Activated CD4-positive, alpha-beta T cell treated with anti-CD3 and anti-CD28 coated beads for 36 hours (primary cell): ENCODE measurements at regions not wholly inside any gene's neighbourhood (a gene's known extent, or its start where the extent isn't known, plus 50 kb on each side); places are given as distances from the start of the nearest gene placed in this dataset.

Experiments used
- ATAC-seq: fragments of 200-7000 bp; cut with Tn5 transposase; one replicate; pipeline ENCODE4 v1.10.0; 2021; ENCODE audit warnings: mild to moderate bottlenecking, moderate library complexity
- CTCF ChIA-PET: fragments of 350-600 bp; sonication (Branson Sonifier 250); formaldehyde crosslinking; loops from one replicate; lab custom pipeline; 2021; ENCODE audit warnings: antibody characterized with exemption; lab: Charles Lee
- POLR2A ChIA-PET: fragments of 350-600 bp; sonication (Branson Sonifier 250); formaldehyde crosslinking; loops from one replicate; lab custom pipeline; 2021; ENCODE audit warnings: antibody characterized with exemption, inconsistent platforms; lab: Charles Lee
- DNase-seq: peaks from one replicate; pipeline ENCODE4 v3.0.0-alpha.2; 2020
- H3K27ac Mint-ChIP-seq: one replicate; pipeline ENCODE4 v1.8.0; 2021; ENCODE audit warnings: mixed read lengths
- H3K27me3 Mint-ChIP-seq: one replicate; pipeline ENCODE4 v1.8.0; 2021; ENCODE audit warnings: mixed read lengths
- H3K36me3 Mint-ChIP-seq: one replicate; pipeline ENCODE4 v1.8.0; 2021; ENCODE audit warnings: low read depth, mixed read lengths
- H3K4me1 Mint-ChIP-seq: one replicate; pipeline ENCODE4 v1.8.0; 2021; ENCODE audit warnings: mixed read lengths
- H3K4me3 Mint-ChIP-seq: one replicate; pipeline ENCODE4 v1.8.0; 2021; ENCODE audit warnings: mild to moderate bottlenecking, moderate library complexity, mixed read lengths
- H3K9me3 Mint-ChIP-seq: one replicate; pipeline ENCODE4 v1.8.0; 2021; ENCODE audit warnings: low read depth, mixed read lengths
- intact Hi-C, 2 experiments: fragments of 100-400 bp; cut with DNase I in 1 of 2; cut with micrococcal nuclease in 1 of 2; formaldehyde crosslinking; loops; one replicate each; pipeline versions ENCODE4 v1.14.2 to v1.15.1; 2022 to 2024; cut with DNase I, micrococcal nuclease

DNA sequence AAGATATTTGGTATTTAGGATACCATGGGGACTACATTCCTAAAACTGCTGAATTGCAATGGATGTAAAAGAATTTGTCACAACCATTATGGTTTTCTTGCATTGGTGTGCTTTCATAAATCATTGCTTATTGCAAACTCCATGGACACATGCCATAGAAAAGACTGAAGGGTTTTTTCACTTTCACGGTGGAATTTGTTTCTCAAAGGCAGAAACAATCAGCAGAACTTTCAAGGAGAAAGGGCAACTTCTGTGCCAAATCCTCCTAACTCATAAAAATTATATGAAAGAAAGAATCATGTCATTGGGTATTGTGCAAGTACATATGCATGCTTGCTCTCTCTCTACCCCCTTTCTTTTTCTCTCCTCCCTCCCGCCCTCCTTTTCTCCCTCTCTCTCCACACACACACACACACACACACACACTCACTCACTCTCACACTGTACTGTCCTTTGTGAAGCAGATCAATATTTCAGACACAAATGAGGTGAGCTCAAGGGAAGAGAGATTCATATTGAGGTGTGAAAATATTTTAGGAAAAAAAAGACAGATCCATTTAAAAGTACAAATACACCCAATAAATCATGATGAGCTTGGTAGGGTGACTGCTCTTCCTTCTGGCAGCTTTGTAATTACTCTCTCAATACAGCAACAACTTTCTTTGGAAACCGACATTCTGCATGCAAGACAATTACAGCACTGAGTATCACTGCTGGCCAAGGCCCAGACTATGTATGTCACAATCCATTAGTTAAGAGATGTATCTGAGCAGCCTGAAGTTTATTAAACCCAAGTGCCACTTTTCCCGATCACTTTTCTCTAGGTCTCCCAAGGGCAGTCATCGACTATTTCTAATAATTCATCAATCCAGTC is 492.6 kb downstream of the TUSC7 start:
- DNase-seq: no peak
- intact Hi-C loops: no loop called here
- Mint-ChIP-seq H3K4me1 (no peaks in the 10 kb centered on the region), H3K27ac (no peak overlapping the region), H3K4me3 (no peak overlapping the region), H3K9me3 (peaks cover 9% of the 10 kb centered on the region), H3K36me3 (no peaks in the 10 kb centered on the region), H3K27me3 (no peaks in the 10 kb centered on the region)
- POLR2A ChIA-PET: no interaction called here
- ATAC-seq: no peak
- CTCF ChIA-PET: no interaction called here

DNA sequence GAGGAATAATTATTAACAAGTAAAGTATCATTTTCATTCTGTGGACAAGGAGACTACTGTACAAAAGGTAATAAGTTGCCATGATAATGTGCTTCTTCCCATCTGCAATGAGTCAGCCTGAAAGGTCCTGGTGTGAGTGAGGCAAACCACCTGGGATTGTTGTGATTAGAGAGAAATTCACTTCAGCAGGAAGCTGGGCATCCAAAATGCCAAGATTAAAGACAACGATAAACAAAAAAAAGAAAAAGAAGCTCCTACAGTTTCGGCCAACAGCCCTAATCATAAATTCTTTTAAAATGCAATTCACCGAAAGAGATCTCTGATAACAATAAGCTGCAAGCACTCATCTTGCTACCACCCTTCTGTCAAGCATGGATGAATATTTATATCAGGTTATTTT is 507.8 kb downstream of the TUSC7 start:
- Mint-ChIP-seq H3K27ac (no peak overlapping the region), H3K4me3 (no peak overlapping the region), H3K36me3 (no peaks in the 10 kb centered on the region), H3K27me3 (no peaks in the 10 kb centered on the region), H3K4me1 (no peaks in the 10 kb centered on the region), H3K9me3 (peaks cover 4% of the 10 kb centered on the region)
- ATAC-seq (no peak), DNase-seq (no peak)
- ChIA-PET CTCF (interaction anchor here (0.6 kb wide), 1 partner anchor 1387 kb away, joined by 3 read pairs; no protein-coding TSS in a partner anchor), POLR2A (no interaction called here)
- intact Hi-C loops: no loop called here

DNA sequence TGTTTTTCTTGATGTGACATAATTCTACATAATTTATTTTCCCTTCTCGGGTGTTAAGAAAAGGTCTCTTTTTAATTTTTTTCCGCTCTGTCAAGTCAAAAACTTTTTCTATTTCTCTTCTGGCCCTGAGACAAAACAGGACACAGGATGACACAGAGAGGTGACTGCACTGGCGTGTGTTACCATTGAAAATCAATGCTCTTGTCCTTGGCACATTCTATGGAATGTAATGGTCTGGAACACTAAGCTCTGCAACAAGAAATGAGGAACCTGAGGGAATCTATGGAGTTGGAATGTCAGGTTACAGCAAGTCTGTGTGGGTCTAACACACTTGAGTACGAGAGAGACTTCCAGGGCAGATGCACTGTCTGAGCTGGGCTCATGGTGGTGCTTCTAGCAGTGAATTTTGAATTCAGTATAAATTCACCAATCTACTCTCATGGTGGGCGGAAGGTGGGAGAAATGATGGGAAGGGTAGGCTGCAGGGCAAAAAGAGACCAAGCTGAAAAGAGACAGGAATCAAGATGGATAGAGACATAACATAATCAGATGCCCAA is 508.3 kb downstream of the TUSC7 start:
- DNase-seq (no peak), ATAC-seq (no peak)
- Mint-ChIP-seq H3K27ac (no peak overlapping the region), H3K36me3 (no peaks in the 10 kb centered on the region), H3K4me1 (no peaks in the 10 kb centered on the region), H3K4me3 (no peak overlapping the region), H3K9me3 (no peaks in the 10 kb centered on the region), H3K27me3 (no peaks in the 10 kb centered on the region)
- intact Hi-C loops: no loop called here
- ChIA-PET POLR2A (no interaction called here), CTCF (interaction anchor here (0.6 kb wide), 1 partner anchor 1386 kb away, joined by 3 read pairs; no protein-coding TSS in a partner anchor)

DNA sequence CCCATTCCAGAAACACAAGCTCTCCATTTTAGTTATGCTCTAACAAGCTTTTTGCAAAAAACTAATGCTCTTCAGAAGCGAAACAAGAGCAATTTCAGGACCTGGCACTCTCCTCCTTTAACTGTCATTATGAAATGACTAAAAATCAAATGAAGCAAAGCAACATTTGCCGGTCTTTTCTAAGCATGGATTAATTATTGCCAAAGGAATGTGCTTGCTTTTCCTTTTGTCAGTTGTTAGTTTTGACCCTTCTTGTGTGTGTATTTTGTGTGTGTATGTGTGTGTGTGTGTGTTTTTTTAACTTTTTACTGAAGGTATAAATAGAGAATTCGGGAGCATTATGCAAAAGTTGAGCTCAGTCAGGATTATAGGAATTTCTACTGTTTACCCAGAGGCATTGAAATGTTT is 509.1 kb downstream of the TUSC7 start:
- POLR2A ChIA-PET: interaction anchor here (0.6 kb wide), 1 partner anchor 1430 kb away, joined by 5 read pairs; no protein-coding TSS in a partner anchor
- Mint-ChIP-seq H3K27ac (no peak overlapping the region), H3K36me3 (no peaks in the 10 kb centered on the region)

DNA sequence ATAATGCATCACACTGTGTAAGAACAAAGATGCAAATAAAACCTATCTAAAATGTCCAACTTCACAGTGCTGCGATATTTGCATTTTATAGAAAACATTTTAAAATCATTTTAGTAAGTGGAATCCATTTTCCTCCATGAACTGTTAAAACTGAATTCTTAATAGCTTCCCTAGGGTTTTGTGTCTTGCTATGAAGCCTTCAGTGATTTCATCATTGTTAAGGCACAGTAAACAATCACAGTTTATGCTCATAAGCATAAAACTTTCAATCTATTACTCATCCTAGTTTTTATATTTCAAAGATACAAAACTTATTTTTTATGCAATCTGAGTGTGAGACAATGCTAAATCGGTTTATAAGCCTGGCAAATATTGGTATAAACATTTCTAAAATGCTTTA is 509.7 kb downstream of the TUSC7 start:
- CTCF ChIA-PET: no interaction called here
- DNase-seq (no peak), ATAC-seq (no peak)
- POLR2A ChIA-PET: interaction anchor here (0.6 kb wide), 1 partner anchor 1431 kb away, joined by 5 read pairs; no protein-coding TSS in a partner anchor
- Mint-ChIP-seq H3K36me3 (no peaks in the 10 kb centered on the region), H3K4me1 (no peaks in the 10 kb centered on the region), H3K4me3 (no peak overlapping the region), H3K27ac (no peak overlapping the region), H3K9me3 (no peaks in the 10 kb centered on the region), H3K27me3 (no peaks in the 10 kb centered on the region)
- intact Hi-C loops: no loop called here

More for the DNA sequence above, 509.1 kb downstream of the TUSC7 start:
- H3K4me1 Mint-ChIP-seq: no peaks in the 10 kb centered on the region
- no peak for ATAC-seq
- no peaks in the 10 kb centered on the region for H3K27me3 Mint-ChIP-seq
- H3K9me3 Mint-ChIP-seq: no peaks in the 10 kb centered on the region
- intact Hi-C loops: no loop called here
- DNase-seq: no peak
- H3K4me3 Mint-ChIP-seq: no peak overlapping the region
- CTCF ChIA-PET: no interaction called here

DNA sequence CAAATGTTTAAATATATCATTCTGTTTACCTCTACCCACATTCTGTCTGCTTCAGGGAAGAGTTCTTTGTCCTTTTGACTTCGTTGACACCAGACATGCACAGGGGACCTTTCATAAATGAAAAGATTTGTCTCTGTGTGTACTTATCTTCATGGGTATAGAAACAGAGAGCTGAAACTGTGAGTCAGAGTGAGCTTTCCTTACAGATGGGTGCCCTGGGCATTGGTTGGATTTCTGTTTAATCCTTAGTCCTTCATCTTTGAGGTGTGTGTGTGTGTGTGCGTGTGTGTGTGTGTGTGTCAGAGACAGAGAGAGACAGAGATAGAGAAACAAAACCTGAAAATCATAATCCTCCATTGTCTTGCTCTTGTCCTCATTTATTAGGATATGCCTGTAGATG is 517.4 kb downstream of the TUSC7 start:
- intact Hi-C loops: no loop called here
- Mint-ChIP-seq H3K27ac (no peak overlapping the region), H3K36me3 (no peaks in the 10 kb centered on the region), H3K4me3 (no peak overlapping the region), H3K9me3 (peaks cover 2% of the 10 kb centered on the region), H3K4me1 (no peaks in the 10 kb centered on the region), H3K27me3 (no peaks in the 10 kb centered on the region)
- DNase-seq (no peak), ATAC-seq (no peak)
- POLR2A ChIA-PET: no interaction called here
- CTCF ChIA-PET: no interaction called here

DNA sequence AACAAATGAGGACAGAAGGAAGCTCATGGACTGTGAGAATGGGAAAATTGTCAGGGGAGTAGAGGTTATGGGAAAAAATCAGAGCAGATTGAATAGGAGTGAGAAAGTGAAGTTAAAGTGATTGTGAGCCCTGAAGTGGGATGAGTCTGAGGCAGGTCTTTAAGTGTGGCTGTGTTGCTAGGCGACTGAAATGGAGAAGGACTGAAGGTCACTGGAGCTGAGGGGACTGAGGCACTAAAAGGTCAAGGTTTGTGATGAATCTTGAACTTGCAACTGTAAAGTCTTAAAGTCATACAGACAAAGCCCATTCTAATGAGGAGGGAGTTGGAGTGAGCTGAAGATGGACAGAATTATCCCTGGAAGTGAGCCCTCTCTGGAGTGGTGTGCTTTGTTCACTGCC is 518.9 kb downstream of the TUSC7 start:
- Mint-ChIP-seq H3K36me3 (no peaks in the 10 kb centered on the region), H3K27me3 (no peaks in the 10 kb centered on the region), H3K4me1 (no peaks in the 10 kb centered on the region), H3K27ac (no peak overlapping the region), H3K9me3 (peaks cover 2% of the 10 kb centered on the region), H3K4me3 (no peak overlapping the region)
- POLR2A ChIA-PET: no interaction called here
- DNase-seq (no peak), ATAC-seq (no peak)
- intact Hi-C loops: no loop called here
- CTCF ChIA-PET: no interaction called here

DNA sequence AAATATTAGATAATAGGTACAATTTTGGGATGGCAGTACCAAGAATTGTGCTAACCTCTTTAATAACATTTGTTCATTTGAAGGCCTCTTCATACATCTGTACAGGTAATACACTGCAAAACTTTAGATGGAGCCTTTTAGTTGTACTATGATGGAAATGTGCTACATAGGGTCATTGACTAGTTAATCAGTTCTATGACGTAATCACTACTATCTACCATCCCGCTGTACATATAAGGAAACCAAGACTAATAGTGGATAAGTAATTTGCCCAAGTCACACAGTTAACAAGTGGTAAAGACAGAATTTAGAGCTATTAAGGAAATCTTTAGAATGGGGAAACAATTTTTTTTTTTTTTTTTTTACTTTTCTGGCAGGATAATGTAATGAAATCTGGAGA is 521.3 kb downstream of the TUSC7 start:
- Mint-ChIP-seq H3K27me3 (no peaks in the 10 kb centered on the region), H3K4me1 (no peaks in the 10 kb centered on the region), H3K9me3 (peaks cover 2% of the 10 kb centered on the region), H3K27ac (no peak overlapping the region), H3K4me3 (no peak overlapping the region), H3K36me3 (no peaks in the 10 kb centered on the region)
- intact Hi-C loops: no loop called here
- POLR2A ChIA-PET: no interaction called here
- DNase-seq (no peak), ATAC-seq (no peak)
- CTCF ChIA-PET: interaction anchor here (0.6 kb wide), 1 partner anchor 18 kb away, joined by 3 read pairs; no protein-coding TSS in a partner anchor

DNA sequence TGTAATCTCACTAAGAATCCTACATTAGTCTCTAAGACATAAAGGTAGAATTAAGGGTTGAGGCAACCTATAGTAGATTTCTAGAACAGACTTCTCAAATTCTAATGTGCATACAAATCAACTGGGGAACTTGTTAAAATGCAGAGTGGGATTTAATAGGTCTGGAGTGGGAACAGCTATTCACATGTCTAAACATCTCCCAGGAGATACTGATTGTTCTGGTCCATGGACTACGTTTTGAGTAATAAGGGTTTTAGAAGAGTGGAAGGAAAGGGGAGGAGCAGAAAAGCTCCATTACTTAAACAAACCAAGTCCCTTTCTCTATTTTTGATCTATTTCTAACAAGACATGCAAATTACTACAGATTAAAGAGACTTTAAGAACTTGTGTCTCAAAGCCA is 524.8 kb downstream of the TUSC7 start:
- intact Hi-C loops: no loop called here
- H3K27me3 Mint-ChIP-seq: no peaks in the 10 kb centered on the region
- no peak overlapping the region for H3K27ac Mint-ChIP-seq
- no peak overlapping the region for H3K4me3 Mint-ChIP-seq
- no peak for ATAC-seq
- no peaks in the 10 kb centered on the region for H3K9me3 Mint-ChIP-seq
- ChIA-PET CTCF (no interaction called here), POLR2A (no interaction called here)
- DNase-seq: no peak
- H3K36me3 Mint-ChIP-seq: no peaks in the 10 kb centered on the region
- no peaks in the 10 kb centered on the region for H3K4me1 Mint-ChIP-seq

DNA sequence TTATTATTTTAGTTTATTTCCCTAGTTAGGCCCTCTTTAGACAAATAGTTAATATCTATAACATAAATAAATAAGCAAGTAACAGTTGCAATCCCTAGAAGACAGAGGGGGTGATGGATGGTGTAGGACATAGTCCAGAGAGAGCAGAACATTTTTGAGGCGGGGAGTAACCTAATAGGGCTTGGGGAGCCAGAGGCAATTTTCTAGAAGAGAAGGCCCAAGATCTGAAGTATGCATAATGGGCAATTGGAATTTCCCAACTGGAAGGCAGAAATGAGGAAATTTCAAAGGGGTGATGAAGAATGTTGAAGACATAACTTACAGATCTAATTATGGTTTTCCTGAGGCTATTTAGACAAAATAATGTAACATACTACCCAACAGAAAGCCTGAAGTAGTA is 525.7 kb downstream of the TUSC7 start:
- POLR2A ChIA-PET: no interaction called here
- no peaks in the 10 kb centered on the region for H3K4me1 Mint-ChIP-seq
- H3K36me3 Mint-ChIP-seq: no peaks in the 10 kb centered on the region

DNA sequence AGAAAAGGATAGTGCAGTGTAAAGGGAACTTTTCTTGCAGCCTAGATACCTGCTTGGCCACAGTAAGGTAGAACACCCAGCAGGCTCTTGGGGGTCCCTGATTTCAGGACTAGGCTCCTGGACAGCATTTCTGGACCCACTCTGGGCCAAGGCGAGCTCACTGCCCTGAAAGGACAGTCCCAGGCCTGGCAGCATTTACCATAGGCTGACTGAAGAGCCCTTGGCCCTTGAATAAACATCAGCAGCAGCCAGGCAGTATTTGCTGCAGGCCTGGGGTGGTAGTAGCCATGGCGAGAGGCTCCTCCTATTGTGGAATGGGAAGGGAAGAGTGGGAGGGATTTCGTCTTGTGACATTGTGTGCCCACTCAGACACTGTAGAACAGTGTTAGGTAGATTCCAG is 529.2 kb downstream of the TUSC7 start:
- H3K4me1 Mint-ChIP-seq: no peaks in the 10 kb centered on the region
- H3K27me3 Mint-ChIP-seq: no peaks in the 10 kb centered on the region
- H3K36me3 Mint-ChIP-seq: no peaks in the 10 kb centered on the region
- DNase-seq: no peak
- no peak for ATAC-seq
- H3K9me3 Mint-ChIP-seq: no peaks in the 10 kb centered on the region
- POLR2A ChIA-PET: no interaction called here
- no peak overlapping the region for H3K27ac Mint-ChIP-seq
- intact Hi-C loops: no loop called here
- no peak overlapping the region for H3K4me3 Mint-ChIP-seq
- CTCF ChIA-PET: no interaction called here

More for the DNA sequence above, 525.7 kb downstream of the TUSC7 start:
- CTCF ChIA-PET: no interaction called here
- no peak for ATAC-seq
- no peaks in the 10 kb centered on the region for H3K27me3 Mint-ChIP-seq
- H3K27ac Mint-ChIP-seq: no peak overlapping the region
- H3K4me3 Mint-ChIP-seq: no peak overlapping the region
- H3K9me3 Mint-ChIP-seq: no peaks in the 10 kb centered on the region
- no peak for DNase-seq
- intact Hi-C loops: no loop called here

DNA sequence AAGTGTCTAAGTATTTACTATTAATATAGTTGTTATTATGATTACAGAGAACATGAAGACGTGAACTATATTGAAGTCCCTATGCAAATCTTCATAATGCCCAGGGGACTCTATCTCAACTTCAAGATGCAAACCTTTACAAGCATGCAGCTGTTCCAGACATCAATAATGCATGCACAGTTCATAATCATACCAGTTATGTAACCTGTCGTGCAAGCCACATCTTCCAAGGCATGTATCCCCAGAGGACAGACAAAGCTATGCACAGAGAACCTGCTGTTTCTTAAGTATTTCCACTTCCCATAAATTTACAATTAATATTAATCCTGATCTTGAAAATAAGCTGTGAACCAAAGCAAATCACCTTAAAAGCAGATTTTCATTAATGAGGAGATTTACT is 534.1 kb downstream of the TUSC7 start:
- intact Hi-C loops: no loop called here
- Mint-ChIP-seq H3K27ac (no peak overlapping the region), H3K27me3 (no peaks in the 10 kb centered on the region), H3K4me3 (no peak overlapping the region), H3K9me3 (peaks cover 4% of the 10 kb centered on the region), H3K4me1 (no peaks in the 10 kb centered on the region), H3K36me3 (no peaks in the 10 kb centered on the region)
- POLR2A ChIA-PET: no interaction called here
- CTCF ChIA-PET: no interaction called here
- ATAC-seq: no peak
- no peak for DNase-seq
